ENCODE measurements at regions not wholly inside any gene's neighbourhood (a gene's known extent, or its start where the extent isn't known, plus 50 kb on each side); places are given as distances from the start of the nearest gene placed in this dataset.

GRCh38 chr15:29400701-29401100 is 131.1 kb upstream of the NSMCE3 start:
- TF ChIP-seq BCL6B (tag by site-specific recombination; IDR thresholded peaks at IDR 0.05) = no peak
- no peak for TF ChIP-seq ZNF561 (tag by site-specific recombination; IDR thresholded peaks at IDR 0.05; ENCODE audit: borderline replicate concordance)
- TF ChIP-seq ZNF302 (tag by site-specific recombination; IDR thresholded peaks at IDR 0.05; ENCODE audit: low read depth) = no peak
- TF ChIP-seq CTCF (tag by site-specific recombination; IDR thresholded peaks at IDR 0.05) = no peak
- no peak for TF ChIP-seq AEBP2 (tag by site-specific recombination; IDR thresholded peaks at IDR 0.05; ENCODE audit: borderline replicate concordance)
- no peak for TF ChIP-seq ZNF639 (tag by site-specific recombination; IDR thresholded peaks at IDR 0.05)
- TF ChIP-seq ZNF513 (tag by site-specific recombination; IDR thresholded peaks at IDR 0.05) = no peak
- TF ChIP-seq ZNF510 (tag by site-specific recombination; IDR thresholded peaks at IDR 0.05; ENCODE audit: insufficient replicate concordance) = no peak
- no peak for TF ChIP-seq ZNF324 (tag by site-specific recombination; IDR thresholded peaks at IDR 0.05)
- TF ChIP-seq HOXC10 (CRISPR knock-in tag; IDR thresholded peaks at IDR 0.05) = no peak
- no peak for TF ChIP-seq ZNF416 (tag by site-specific recombination; IDR thresholded peaks at IDR 0.05)
- no peak for TF ChIP-seq ZNF664 (tag by site-specific recombination; IDR thresholded peaks at IDR 0.05)
